GM12891 (cell line): ENCODE measurements at regions not wholly inside any gene's neighbourhood (a gene's known extent, or its start where the extent isn't known, plus 50 kb on each side); places are given as distances from the start of the nearest gene placed in this dataset.

ENCODE experiments used
- DNase-seq: peaks from one replicate; pipeline ENCODE4 v3.0.0; 2011; ENCODE audit warnings: low spot score; ENCODE audit not compliant: insufficient read length
- FAIRE-seq: peaks from 2 replicates; lab custom pipeline; 2011; peaks lifted over from hg19 to GRCh38; lab: Jason Lieb, UNC
- PAX5 ChIP-seq: IDR thresholded peaks from 2 replicates; pipeline ENCODE4 v1.6.1; 2011; ENCODE audit warnings: low read length, moderate library complexity, mild to moderate bottlenecking; ENCODE audit not compliant: insufficient read depth, severe bottlenecking
- POLR2A ChIP-seq: IDR thresholded peaks from 2 replicates; pipeline ENCODE4 v1.6.1; 2011; ENCODE audit warnings: low read depth, low read length, control low read depth
- POLR2AphosphoS5 ChIP-seq: IDR thresholded peaks from 2 replicates; pipeline ENCODE4 v1.6.1; 2011; ENCODE audit warnings: low read depth, low read length, control low read depth
- POU2F2 ChIP-seq: IDR thresholded peaks from 2 replicates; pipeline ENCODE4 v1.6.1; 2011; ENCODE audit warnings: low read depth, mild to moderate bottlenecking, control low read depth, low read length, moderate library complexity
- SPI1 ChIP-seq: IDR thresholded peaks from 2 replicates; pipeline ENCODE4 v1.6.1; 2011; ENCODE audit warnings: low read depth, low read length, control low read depth
- TAF1 ChIP-seq: IDR thresholded peaks from 2 replicates; pipeline ENCODE4 v1.6.1; 2011; ENCODE audit warnings: low read depth, low read length, control low read depth

GRCh38 chr13:109333893-109334651 lies 452.3 kb downstream of the IRS2 start:
- FAIRE-seq (no peak), DNase-seq (no peak)
- TF ChIP-seq POU2F2, result no peak
- no peak for TF ChIP-seq POLR2AphosphoS5
- no peak for TF ChIP-seq TAF1
- no peak for TF ChIP-seq PAX5
- TF ChIP-seq SPI1, result no peak
- no peak for TF ChIP-seq POLR2A

GRCh38 chr13:109332506-109333499 lies 453.6 kb downstream of the IRS2 start:
- no peak for TF ChIP-seq PAX5
- TF ChIP-seq TAF1, result no peak
- no peak for TF ChIP-seq POLR2AphosphoS5
- no peak for TF ChIP-seq SPI1
- TF ChIP-seq POU2F2, result no peak
- no peak for FAIRE-seq

GRCh38 chr13:109331898-109332297 lies 454.5 kb downstream of the IRS2 start:
- FAIRE-seq (no peak), DNase-seq (no peak)
- TF ChIP-seq POLR2A (no peak), TAF1 (no peak), POLR2AphosphoS5 (no peak), SPI1 (no peak), PAX5 (no peak)

More at GRCh38 chr13:109332506-109333499, 453.6 kb downstream of the IRS2 start:
- no peak for DNase-seq

GRCh38 chr13:109331011-109331433 lies 455.4 kb downstream of the IRS2 start:
- DNase-seq (no peak), FAIRE-seq (no peak)
- TF ChIP-seq POLR2AphosphoS5, result no peak
- TF ChIP-seq POU2F2, result no peak
- TF ChIP-seq PAX5, result no peak
- no peak for TF ChIP-seq SPI1
- TF ChIP-seq TAF1, result no peak
- no peak for TF ChIP-seq POLR2A

- TF ChIP-seq TAF1 (no peak), POLR2A (no peak), PAX5 (no peak), POU2F2 (no peak), POLR2AphosphoS5 (no peak), SPI1 (no peak)
- FAIRE-seq, result no peak
- no peak for DNase-seq
Observed at GRCh38 chr13:109330123-109330522, 456.3 kb downstream of the IRS2 start.

DNA sequence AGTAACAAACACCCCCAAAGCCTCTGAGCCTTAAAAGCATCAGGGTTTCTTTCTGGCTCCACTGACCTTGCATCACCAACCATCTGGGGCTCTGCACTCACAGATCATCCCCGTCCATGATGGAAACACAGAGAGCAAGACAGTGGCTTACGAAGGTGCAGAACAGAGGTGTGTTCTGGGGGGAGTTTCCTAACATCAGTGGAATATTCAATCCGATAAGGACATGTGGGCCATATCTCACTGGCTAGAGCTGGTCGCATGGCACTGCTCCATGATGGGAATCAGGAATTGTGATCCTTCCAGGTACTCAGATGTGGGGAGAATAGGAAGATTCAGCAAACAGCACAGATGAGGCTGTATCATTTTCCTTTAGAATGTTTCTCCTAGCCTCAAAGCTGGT lies 457.2 kb downstream of the IRS2 start:
- no peak for FAIRE-seq
- DNase-seq, result no peak
- TF ChIP-seq POLR2A (no peak), SPI1 (no peak), POU2F2 (no peak), POLR2AphosphoS5 (no peak), PAX5 (no peak), TAF1 (no peak)

GRCh38 chr13:109326601-109327000 lies 459.8 kb downstream of the IRS2 start:
- TF ChIP-seq PAX5 (no peak), POLR2A (no peak)
- no peak for DNase-seq
- FAIRE-seq, result no peak

- no peak for FAIRE-seq
- DNase-seq, result no peak
- TF ChIP-seq POLR2A, result no peak
- TF ChIP-seq POLR2AphosphoS5, result no peak
- no peak for TF ChIP-seq PAX5
- TF ChIP-seq POU2F2, result no peak
- no peak for TF ChIP-seq SPI1
- no peak for TF ChIP-seq TAF1
Observed at GRCh38 chr13:109323338-109323737, 463.0 kb downstream of the IRS2 start.

DNA sequence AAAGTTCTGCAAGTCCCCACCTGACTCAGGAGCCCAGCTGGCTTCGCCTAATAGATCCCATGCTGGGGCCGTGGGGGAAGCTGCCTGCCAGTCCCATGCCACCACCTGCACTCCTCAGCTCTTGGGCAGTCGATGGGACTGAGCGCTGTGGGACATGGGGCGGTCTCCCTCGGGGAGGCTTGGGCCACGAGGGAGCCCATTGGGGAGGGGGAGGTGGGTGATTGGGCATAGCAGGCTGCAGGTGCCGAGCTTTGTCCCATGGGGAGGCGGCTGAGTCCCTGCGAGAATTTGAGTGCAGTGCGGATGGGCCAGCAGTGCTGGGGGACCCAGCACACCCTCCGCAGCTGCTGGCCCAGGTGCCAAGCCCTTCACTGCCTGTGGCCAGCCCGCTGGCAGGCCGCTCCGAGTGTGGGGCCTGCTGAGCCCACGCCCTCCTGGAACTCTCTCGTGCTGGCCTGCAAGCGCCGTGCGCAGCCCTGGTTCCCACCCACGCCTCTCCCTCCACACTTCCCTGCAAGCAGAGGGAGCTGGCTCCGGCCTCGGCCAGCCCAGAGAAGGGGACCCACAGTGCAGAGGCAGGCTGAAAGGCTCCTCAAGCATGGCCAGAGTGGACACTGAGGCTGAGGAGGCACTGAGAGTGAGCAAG lies 467.3 kb downstream of the IRS2 start:
- TF ChIP-seq POLR2AphosphoS5 (no peak), TAF1 (no peak), POLR2A (no peak), PAX5 (no peak), POU2F2 (no peak), SPI1 (no peak)
- FAIRE-seq, result no peak
- DNase-seq, result no peak
